Stimulated activated CD8-positive, alpha-beta memory T cell treated with anti-CD3 and anti-CD28 coated beads, Interleukin-7, amount 100 ng/mL, for 48 hours (primary cell): ENCODE measurements at regions not wholly inside any gene's neighbourhood (a gene's known extent, or its start where the extent isn't known, plus 50 kb on each side); places are given as distances from the start of the nearest gene placed in this dataset.
"Not testable (repeated sequence)": the region's sequence is repeated elsewhere in the genome, so short reads cannot be mapped to it uniquely, and the experiment has no call there.

Experiments used
- DNase-seq, 2 donors: peaks; one replicate each; pipeline ENCODE4 v3.0.0-alpha.2; 2020; ENCODE audit warnings: low read depth in 1 of 2; ENCODE audit errors: extremely low read depth in 1 of 2

GRCh38 chr12:41684997-41685396, 459.7 kb downstream of the GXYLT1 start:
- no peak for DNase-seq

DNA sequence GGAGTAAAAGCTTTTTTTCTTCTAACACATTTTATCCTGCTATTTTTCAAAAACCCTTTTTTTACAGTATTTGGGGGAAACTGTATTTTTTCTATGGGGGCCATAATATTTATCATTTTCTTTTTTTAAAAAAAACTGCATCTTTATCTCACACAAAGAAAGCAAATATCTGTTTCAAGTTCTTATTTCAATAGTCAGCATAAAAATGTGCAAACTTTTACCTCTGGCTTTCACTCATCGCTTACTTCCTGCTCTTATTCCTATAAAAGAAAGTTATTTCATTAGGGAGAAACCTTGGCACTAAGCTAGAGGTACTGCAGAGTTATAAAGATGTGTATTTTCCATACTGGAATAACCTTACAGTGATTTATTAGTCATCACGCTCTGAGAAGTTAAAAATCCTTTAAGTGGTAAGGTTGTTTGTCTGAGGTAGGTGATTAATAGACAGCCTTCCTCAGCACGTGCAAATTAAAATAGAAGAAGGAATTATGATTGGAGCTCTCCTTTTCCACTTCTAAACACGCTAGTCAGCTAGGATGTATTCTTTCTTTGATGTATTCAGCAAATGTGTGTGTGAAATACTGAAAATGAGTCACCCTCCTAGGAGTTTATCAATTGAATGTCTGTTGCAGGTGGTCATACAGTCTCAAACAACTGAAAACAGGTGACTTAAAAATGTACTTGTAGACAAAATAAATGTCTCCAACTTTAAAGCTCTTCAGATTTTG, 461.0 kb downstream of the GXYLT1 start:
- DNase-seq = no peak

DNA sequence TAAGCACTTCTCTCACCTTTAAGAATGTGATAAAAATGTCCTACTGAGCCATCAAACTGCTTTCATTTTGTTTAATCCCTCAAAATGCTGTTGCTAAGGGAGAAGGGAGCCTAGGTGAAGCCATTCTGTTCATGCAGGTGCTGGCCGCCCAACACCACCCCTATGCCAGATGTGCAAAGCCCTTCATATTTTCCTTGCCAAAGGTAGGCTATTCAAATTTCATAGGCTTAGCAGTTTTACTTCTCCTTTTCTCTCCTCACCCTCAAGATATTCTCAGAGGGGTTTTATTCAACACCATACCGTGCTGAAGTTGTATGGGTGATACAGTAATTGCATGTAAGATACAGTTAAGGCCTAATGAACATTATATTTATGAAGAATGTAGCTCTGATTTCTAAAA, 461.7 kb downstream of the GXYLT1 start:
- no peak for DNase-seq

DNA sequence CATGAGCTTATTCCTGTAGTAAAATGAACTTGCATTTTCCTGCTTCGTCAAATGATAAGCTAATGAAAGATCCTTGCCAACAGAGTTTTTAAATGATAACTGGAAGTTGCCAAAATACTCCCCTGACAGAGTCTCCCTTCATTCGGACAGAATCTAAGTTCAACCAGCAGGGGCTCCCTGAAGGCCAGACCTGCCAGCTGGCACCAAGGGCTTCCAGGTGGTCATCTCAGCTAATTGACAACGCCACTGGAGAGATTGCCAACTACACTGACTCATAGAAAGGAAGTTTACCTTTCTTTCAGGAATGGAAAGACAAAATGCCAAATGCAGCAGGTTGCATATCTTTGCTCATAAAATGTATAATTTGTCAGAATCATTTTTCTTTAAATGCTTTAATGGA, 462.8 kb downstream of the GXYLT1 start:
- no peak for DNase-seq

DNA sequence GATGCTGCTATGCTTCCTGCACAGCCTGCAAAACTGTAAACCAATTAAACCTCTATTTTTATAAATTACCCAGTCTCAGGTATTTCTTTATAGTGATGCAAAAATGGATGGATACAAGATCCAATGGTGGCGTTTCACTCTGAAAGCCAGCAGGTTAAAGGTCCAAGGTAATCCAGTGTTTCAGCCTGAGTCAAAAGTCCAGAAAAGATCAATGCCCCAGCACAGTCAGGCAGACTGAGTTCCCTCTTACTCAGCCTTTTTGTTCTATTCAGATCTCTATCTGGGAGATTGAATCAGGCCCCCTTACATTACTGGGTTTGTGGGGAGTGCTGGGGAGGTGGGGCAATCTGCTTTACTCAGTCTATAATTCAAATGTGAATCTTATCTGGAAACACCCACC, 464.5 kb downstream of the GXYLT1 start:
- DNase-seq = no peak

GRCh38 chr12:41663598-41664265, 475.6 kb downstream of the PDZRN4 start:
- no peak for DNase-seq

DNA sequence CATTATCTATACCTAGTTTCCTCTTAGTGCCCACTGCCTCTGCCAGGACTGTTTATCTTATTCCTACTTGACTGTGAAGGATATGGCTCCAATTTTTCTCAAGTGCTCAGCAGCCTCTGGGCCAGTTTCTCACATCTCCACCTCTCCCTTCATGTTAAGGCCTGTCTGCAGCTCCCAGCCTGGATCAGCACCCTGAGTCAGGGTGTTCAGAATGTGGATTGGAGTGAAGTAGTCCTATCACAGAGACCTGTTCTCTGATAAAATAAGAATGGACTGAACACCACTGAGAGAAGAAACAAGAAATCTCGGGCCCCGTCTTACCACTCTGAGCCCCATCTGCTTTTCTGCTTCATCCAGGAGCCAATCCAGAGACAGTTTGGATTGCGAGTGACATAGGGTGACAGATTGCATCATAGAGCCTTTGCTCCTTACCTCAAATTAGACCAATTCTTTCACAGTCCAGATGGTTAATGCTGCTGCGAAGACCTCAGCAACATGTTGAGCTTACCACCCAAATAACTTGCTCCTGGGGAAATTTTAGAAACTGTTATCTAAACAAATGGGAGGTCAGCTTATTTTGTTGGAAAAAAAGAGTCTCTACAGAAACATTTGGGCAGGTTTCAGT, 473.1 kb downstream of the PDZRN4 start:
- no peak for DNase-seq

DNA sequence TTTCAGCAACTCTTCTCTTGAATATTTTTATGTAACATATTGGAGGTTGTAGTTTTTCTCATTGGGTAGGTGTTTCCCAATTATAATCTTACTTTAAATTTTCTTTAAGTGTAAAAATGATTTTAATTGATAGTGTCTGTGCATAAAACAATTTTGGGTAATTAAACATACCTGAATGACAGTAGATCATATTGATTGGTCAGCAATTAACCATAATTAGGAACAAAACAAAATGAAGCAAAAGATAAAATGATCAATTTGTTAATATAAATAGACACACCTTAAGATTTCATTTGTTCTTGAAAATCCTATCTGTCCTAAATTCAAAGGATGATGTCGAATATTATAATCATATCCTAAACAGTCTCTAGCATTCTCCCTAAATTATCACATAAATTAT, 468.3 kb downstream of the PDZRN4 start:
- DNase-seq = no peak

DNA sequence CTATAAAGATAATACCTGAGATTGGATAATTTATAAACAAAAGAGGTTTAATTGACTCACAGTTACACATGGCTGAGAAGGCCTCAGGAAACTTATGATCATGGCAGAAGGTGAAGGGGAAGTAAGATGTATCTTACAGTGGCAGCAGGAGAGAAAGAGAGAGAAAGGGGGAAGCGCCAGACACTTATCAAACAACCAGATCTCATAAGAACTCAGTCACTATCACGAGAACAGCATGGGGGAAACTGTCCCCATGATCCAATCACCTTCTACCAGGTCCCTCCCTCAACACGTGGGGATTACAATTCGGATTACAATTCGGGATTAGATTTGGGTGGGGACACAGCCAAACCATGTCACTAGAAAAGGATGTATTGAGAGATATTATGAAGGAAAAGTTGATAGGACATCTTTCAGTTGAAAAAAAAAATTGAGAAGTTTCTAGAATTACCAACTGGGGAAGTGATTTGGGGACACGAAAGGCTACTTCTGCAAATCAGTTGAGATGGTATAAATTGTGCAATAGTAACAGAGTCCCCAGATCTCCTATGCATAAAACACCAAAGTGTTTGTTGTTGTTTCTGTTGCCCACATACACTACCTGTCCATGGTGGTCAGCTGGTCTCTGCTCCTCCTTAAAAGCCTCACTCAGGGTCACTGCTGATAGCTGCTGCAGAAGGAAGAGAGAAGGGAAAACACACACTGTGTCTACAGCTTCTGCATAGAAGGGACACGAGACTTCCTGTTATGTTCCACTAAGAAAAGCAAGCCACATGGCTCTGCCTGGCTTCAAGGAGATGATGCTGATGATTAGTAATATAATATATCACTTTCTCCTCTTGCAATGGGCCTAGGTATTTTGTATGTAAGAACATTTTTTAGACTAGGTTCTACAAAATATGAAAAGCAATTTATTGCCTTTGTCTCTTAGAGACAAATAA, 465.5 kb downstream of the PDZRN4 start:
- DNase-seq = no peak

GRCh38 chr12:41652981-41653380, 464.9 kb downstream of the PDZRN4 start:
- DNase-seq = no peak

DNA sequence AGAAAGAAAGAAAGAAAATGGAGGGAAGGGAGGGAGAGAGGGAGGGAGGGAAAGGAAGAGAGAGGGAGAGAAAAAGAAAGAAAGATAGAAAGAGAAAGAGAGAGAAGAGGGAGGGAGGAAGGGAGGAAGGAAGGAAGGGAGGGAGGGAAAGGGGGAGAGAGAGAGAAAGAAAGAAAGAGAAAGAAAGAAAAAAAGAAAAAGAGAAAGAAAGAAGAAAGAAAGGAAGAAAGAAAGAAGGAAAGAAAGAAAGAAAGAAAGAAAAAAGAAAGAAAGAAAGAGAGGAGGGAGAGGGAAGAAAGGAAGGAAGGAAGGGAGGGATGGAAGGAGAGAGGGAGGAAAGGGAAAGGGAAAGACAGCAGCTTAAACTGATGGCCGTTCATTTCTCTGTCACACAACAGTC, 457.5 kb downstream of the PDZRN4 start:
- DNase-seq = no peak

GRCh38 chr12:41642808-41643207, 454.7 kb downstream of the PDZRN4 start:
- not testable (repeated sequence) for DNase-seq

- no peak for DNase-seq
Measured at GRCh38 chr12:41636653-41637052, 448.5 kb downstream of the PDZRN4 start.

GRCh38 chr12:41635626-41636364, 447.7 kb downstream of the PDZRN4 start:
- DNase-seq = no peak

GRCh38 chr12:41634091-41634490, 446.0 kb downstream of the PDZRN4 start:
- DNase-seq = no peak

GRCh38 chr12:41629611-41630010, 441.5 kb downstream of the PDZRN4 start:
- no peak for DNase-seq

DNA sequence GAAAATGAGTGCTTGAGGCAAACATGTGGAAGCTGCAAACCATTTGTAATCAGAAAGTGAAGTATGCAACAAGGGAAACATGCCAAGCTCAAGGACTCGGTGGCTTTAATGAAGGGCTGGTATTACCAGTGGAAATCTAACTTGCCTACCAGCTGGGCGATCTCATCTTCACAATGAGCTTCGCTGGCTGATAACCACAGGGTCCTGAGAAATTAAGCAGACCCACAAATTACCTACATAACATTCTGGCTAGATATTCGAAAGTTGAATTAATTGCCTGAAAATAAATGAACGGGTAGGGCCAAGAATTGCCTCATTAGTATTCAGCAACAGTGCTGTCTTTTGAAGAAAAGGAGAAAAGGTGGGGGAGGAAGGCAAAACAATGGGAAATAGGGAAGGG, 439.4 kb downstream of the PDZRN4 start:
- no peak for DNase-seq

DNA sequence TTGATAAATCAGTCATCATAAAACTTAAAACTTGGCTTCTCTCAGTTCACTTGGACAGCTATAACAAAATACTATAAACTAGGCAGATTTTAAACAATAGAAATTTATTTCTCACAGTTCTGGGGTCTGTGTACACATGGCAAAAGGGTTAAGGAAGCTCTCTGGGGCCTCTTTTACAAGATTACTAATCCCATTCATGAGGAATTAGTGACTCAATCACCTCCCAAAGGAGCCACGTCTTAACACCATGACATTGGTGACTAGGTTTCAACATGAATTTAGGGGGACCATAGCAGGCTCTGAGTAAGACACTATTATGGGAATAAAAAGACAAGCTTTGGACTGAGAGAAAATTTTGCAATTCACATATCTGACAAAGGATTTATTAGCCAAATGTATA, 436.5 kb downstream of the PDZRN4 start:
- no peak for DNase-seq
